ENCODE measurements at regions not wholly inside any gene's neighbourhood (a gene's known extent, or its start where the extent isn't known, plus 50 kb on each side); places are given as distances from the start of the nearest gene placed in this dataset.

GRCh38 chr6:138692978-138693909 is 80.3 kb upstream of the CCDC28A start:
- ChIA-PET POLR2A (no interaction called here), CTCF (interaction anchor here (0.7 to 5.4 kb wide), 22 partner anchors 15 to 671 kb away, joined by 3 to 91 read pairs (median 6); no protein-coding TSS in a partner anchor)
- peak overlapping the region; percentile 84 for H2AFZ ChIP-seq (ENCODE audit: low read depth, low read length)
- dilution Hi-C loops (cut with MboI; ENCODE audit: extremely low pct_ligation_motif_present, low sequenced_read_pairs), result no loop called here
- H3K4me2 ChIP-seq (ENCODE audit: insufficient read depth, low read length), result peak overlapping the region; percentile 89
- H3K36me3 ChIP-seq (ENCODE audit: control insufficient read depth in 2 of 2, extremely low read depth in 1 of 2, insufficient read depth in 2 of 2, low read length in 2 of 2), result no peaks in the 10 kb centered on the region
- H4K20me1 ChIP-seq (replicated peaks; ENCODE audit: control insufficient read depth, extremely low read depth, insufficient read depth, low read length), result no peaks in the 10 kb centered on the region
- H3K79me2 ChIP-seq (ENCODE audit: control insufficient read depth, insufficient read depth, low read length), result peaks cover 44% of the 10 kb centered on the region
- H3K4me1 ChIP-seq (ENCODE audit: control insufficient read depth, extremely low read depth, insufficient read depth, low read length), result peaks cover 25% of the 10 kb centered on the region
- no peaks in the 10 kb centered on the region for H3K9me1 ChIP-seq (replicated peaks; ENCODE audit: control insufficient read depth, extremely low read depth, insufficient read depth, low read length)
- intact Hi-C loops (cut with micrococcal nuclease), result loop anchor here (1.0 to 10.0 kb wide), 6 partner anchors 30 to 671 kb away; partner anchors contain the start of gene REPS1
- TF ChIP-seq MYC (IDR thresholded peaks at IDR 0.05; ENCODE audit: low read depth, low read length), result no peak
- peak; percentile 81 for TF ChIP-seq POLR2AphosphoS5 (IDR thresholded peaks at IDR 0.05; ENCODE audit: insufficient read depth, low read depth, low read length)
- TF ChIP-seq POLR2A (IDR thresholded peaks at IDR 0.05; ENCODE audit: low read depth, low read length), result peak; percentile 57
- TF ChIP-seq JUN (IDR thresholded peaks at IDR 0.05; ENCODE audit: borderline replicate concordance, insufficient read depth, insufficient read length, low read depth), result no peak
- no TSS peak for BruUV-seq (replicated peaks)
- FAIRE-seq (peak; percentile 73), DNase-seq (ENCODE audit: low read depth, low spot score) (peak; percentile 64)
- H3K4me3 ChIP-seq (replicated peaks in 1 of 3; ENCODE audit: insufficient read depth in 1 of 3, low read depth in 1 of 3, low read length in 3 of 3), result peak overlapping the region; percentile 74 to 90 (median 75)
- peak overlapping the region; percentile 66 for H3K9ac ChIP-seq (replicated peaks; ENCODE audit: extremely low read depth, insufficient read depth, low read length)
- H3K27ac ChIP-seq (ENCODE audit: insufficient read depth, low read depth, low read length), result peak overlapping the region; percentile 46
- H3K9me3 ChIP-seq (replicated peaks; ENCODE audit: control insufficient read depth, insufficient read depth, low read length), result no peaks in the 10 kb centered on the region
- no peaks in the 10 kb centered on the region for H3K27me3 ChIP-seq (ENCODE audit: control insufficient read depth in 2 of 2, insufficient read depth in 2 of 2, low read length in 2 of 2)

- intact Hi-C loops (cut with micrococcal nuclease), result loop anchor here (10.0 kb wide), 1 partner anchor 270 kb away; no protein-coding TSS in a partner anchor
- no peaks in the 10 kb centered on the region for H3K9me3 ChIP-seq (replicated peaks; ENCODE audit: control insufficient read depth, insufficient read depth, low read length)
These were observed 78.4 kb upstream of the CCDC28A start for GRCh38 chr6:138695193-138695592.

More at GRCh38 chr6:138695193-138695592, 78.4 kb upstream of the CCDC28A start:
- H3K27me3 ChIP-seq (ENCODE audit: control insufficient read depth in 2 of 2, insufficient read depth in 2 of 2, low read length in 2 of 2), result no peaks in the 10 kb centered on the region
- no peak overlapping the region for H3K27ac ChIP-seq (ENCODE audit: insufficient read depth, low read depth, low read length)
- no peaks in the 10 kb centered on the region for H3K9me1 ChIP-seq (replicated peaks; ENCODE audit: control insufficient read depth, extremely low read depth, insufficient read depth, low read length)
- no peaks in the 10 kb centered on the region for H3K36me3 ChIP-seq (ENCODE audit: control insufficient read depth in 2 of 2, extremely low read depth in 1 of 2, insufficient read depth in 2 of 2, low read length in 2 of 2)
- TF ChIP-seq, protein P1, sequence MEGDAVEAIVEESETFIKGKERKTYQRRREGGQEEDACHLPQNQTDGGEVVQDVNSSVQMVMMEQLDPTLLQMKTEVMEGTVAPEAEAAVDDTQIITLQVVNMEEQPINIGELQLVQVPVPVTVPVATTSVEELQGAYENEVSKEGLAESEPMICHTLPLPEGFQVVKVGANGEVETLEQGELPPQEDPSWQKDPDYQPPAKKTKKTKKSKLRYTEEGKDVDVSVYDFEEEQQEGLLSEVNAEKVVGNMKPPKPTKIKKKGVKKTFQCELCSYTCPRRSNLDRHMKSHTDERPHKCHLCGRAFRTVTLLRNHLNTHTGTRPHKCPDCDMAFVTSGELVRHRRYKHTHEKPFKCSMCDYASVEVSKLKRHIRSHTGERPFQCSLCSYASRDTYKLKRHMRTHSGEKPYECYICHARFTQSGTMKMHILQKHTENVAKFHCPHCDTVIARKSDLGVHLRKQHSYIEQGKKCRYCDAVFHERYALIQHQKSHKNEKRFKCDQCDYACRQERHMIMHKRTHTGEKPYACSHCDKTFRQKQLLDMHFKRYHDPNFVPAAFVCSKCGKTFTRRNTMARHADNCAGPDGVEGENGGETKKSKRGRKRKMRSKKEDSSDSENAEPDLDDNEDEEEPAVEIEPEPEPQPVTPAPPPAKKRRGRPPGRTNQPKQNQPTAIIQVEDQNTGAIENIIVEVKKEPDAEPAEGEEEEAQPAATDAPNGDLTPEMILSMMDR (IDR thresholded peaks at IDR 0.05; ENCODE audit: extremely low read depth in 1 of 2, insufficient read depth in 1 of 2, low read depth in 1 of 2, low read length in 2 of 2), result no peak
- H3K4me3 ChIP-seq (replicated peaks in 1 of 3; ENCODE audit: insufficient read depth in 1 of 3, low read depth in 1 of 3, low read length in 3 of 3), result no peak overlapping the region
- POLR2A ChIA-PET, result no interaction called here
- peaks cover 25% of the 10 kb centered on the region for H3K79me2 ChIP-seq (ENCODE audit: control insufficient read depth, insufficient read depth, low read length)
- peaks cover 16% of the 10 kb centered on the region for H3K4me1 ChIP-seq (ENCODE audit: control insufficient read depth, extremely low read depth, insufficient read depth, low read length)
- CTCF ChIA-PET, result interaction anchor here (1.1 to 5.4 kb wide), 2 partner anchors 71 to 76 kb away, joined by 3 to 91 read pairs; no protein-coding TSS in a partner anchor
- no TSS peak for BruUV-seq (replicated peaks)
- dilution Hi-C loops (cut with MboI; ENCODE audit: extremely low pct_ligation_motif_present, low sequenced_read_pairs), result no loop called here
- H3K4me2 ChIP-seq (ENCODE audit: insufficient read depth, low read length), result no peak overlapping the region
- no peaks in the 10 kb centered on the region for H4K20me1 ChIP-seq (replicated peaks; ENCODE audit: control insufficient read depth, extremely low read depth, insufficient read depth, low read length)
- FAIRE-seq (no peak), DNase-seq (ENCODE audit: low read depth, low spot score) (no peak)
- no peak overlapping the region for H3K9ac ChIP-seq (replicated peaks; ENCODE audit: extremely low read depth, insufficient read depth, low read length)
- H2AFZ ChIP-seq (ENCODE audit: low read depth, low read length), result no peak overlapping the region

All from endothelial cell of umbilical vein (primary cell).